OCI-LY7 (cell line): ENCODE measurements at regions not wholly inside any gene's neighbourhood (a gene's known extent, or its start where the extent isn't known, plus 50 kb on each side); places are given as distances from the start of the nearest gene placed in this dataset.
"Not testable (repeated sequence)": the region's sequence is repeated elsewhere in the genome, so short reads cannot be mapped to it uniquely, and the experiment has no call there.

ENCODE experiments used
- BruUV-seq: library from RNA; stranded (reverse); fragments of 400-500 nt; replicated peaks from 2 replicates; lab custom pipeline; 2021; lab: Mats Ljungman, UMichigan
- CTCF ChIA-PET: fragments of 300-600 bp; sonication (Branson Sonifier 250); formaldehyde crosslinking; loops from one replicate; lab custom pipeline; 2022; ENCODE audit warnings: antibody characterized with exemption; ENCODE audit not compliant: unreplicated experiment; lab: Charles Lee
- POLR2A ChIA-PET: fragments of 300-600 bp; sonication (Branson Sonifier 250); formaldehyde crosslinking; loops from one replicate; lab custom pipeline; 2022; ENCODE audit warnings: antibody characterized with exemption; lab: Charles Lee
- DNase-seq: peaks from one replicate; pipeline ENCODE4 v3.0.0-alpha.2; 2015; ENCODE audit warnings: low spot score
- H2AFZ ChIP-seq: fragments of 200-600 bp; sonication (generic), shearing (Covaris generic); 2 replicates; pipeline ENCODE4 v1.6.1; 2014; ENCODE audit warnings: mild to moderate bottlenecking, antibody characterized with exemption, low read length, moderate library complexity
- H3K27ac ChIP-seq: fragments of 200-600 bp; sonication (generic); 2 replicates; pipeline ENCODE4 v1.5.1; 2014; ENCODE audit warnings: mixed run types, low read depth, mild to moderate bottlenecking, moderate library complexity, low read length, inconsistent platforms; ENCODE audit not compliant: poor library complexity, severe bottlenecking
- H3K36me3 ChIP-seq: fragments of 200-600 bp; sonication (generic); 2 replicates; pipeline ENCODE4 v1.6.1; 2014; ENCODE audit warnings: mild to moderate bottlenecking, antibody characterized with exemption, low read length, moderate library complexity, mixed read lengths; ENCODE audit not compliant: insufficient read depth
- H3K4me1 ChIP-seq: fragments of 200-600 bp; sonication (generic); 2 replicates; pipeline ENCODE4 v1.5.1; 2014; ENCODE audit warnings: mild to moderate bottlenecking, low read length; ENCODE audit not compliant: insufficient read depth, poor library complexity, severe bottlenecking
- H3K4me2 ChIP-seq: fragments of 200-600 bp; sonication (generic); 2 replicates; pipeline ENCODE4 v1.6.1; 2014; ENCODE audit warnings: mild to moderate bottlenecking, low read length
- H3K4me3 ChIP-seq: fragments of 200-600 bp; sonication (generic); 2 replicates; pipeline ENCODE4 v1.5.1; 2014; ENCODE audit warnings: mild to moderate bottlenecking, low read depth, low read length; ENCODE audit not compliant: poor library complexity, severe bottlenecking
- H3K79me2 ChIP-seq: fragments of 200-600 bp; sonication (generic); 2 replicates; pipeline ENCODE4 v1.6.1; 2016; ENCODE audit warnings: low read depth, mild to moderate bottlenecking, low read length, moderate library complexity, mixed read lengths; ENCODE audit not compliant: insufficient read depth
- H3K9me2 ChIP-seq: fragments of 200-600 bp; sonication (generic); 2 replicates; pipeline ENCODE4 v1.6.1; 2016; ENCODE audit warnings: mild to moderate bottlenecking, low read length, mixed read lengths; ENCODE audit not compliant: insufficient read depth
- H3K9me3 ChIP-seq: fragments of 200-600 bp; sonication (generic); 2 replicates; pipeline ENCODE4 v1.6.1; 2014; ENCODE audit warnings: mild to moderate bottlenecking, mixed run types, low read length, mixed read lengths
- H4K20me1 ChIP-seq: fragments of 200-600 bp; sonication (generic); 2 replicates; pipeline ENCODE4 v1.6.1; 2014; ENCODE audit warnings: mild to moderate bottlenecking, antibody characterized with exemption, low read length, moderate library complexity, mixed read lengths; ENCODE audit not compliant: insufficient read depth
- CTCF ChIP-seq: fragments of 200-600 bp; sonication (generic); conservative IDR thresholded peaks from 2 replicates; pipeline ENCODE4 v1.5.1; 2014; ENCODE audit warnings: mild to moderate bottlenecking, antibody characterized with exemption, low read length, moderate library complexity, mixed read lengths
- EZH2phosphoT487 ChIP-seq: fragments of 200-600 bp; sonication (generic); IDR thresholded peaks from 2 replicates; pipeline ENCODE4 v1.6.1; 2018; ENCODE audit warnings: low read depth, borderline replicate concordance, mild to moderate bottlenecking, mixed run types, antibody characterized with exemption, low read length, moderate library complexity, mixed read lengths
- intact Hi-C: fragments of 100-400 bp; cut with micrococcal nuclease; formaldehyde crosslinking; loops from one replicate; pipeline ENCODE4 v1.10.0; 2022; ENCODE audit not compliant: unreplicated experiment

- no peaks in the 10 kb centered on the region for H3K36me3 ChIP-seq
- H3K9me3 ChIP-seq, result no peaks in the 10 kb centered on the region
- H3K9me2 ChIP-seq, result no peaks in the 10 kb centered on the region
- TF ChIP-seq EZH2phosphoT487 (no peak), CTCF (no peak)
- H3K79me2 ChIP-seq, result no peaks in the 10 kb centered on the region
- H3K27ac ChIP-seq, result no peak overlapping the region
- no peak overlapping the region for H3K4me2 ChIP-seq
- no peaks in the 10 kb centered on the region for H4K20me1 ChIP-seq
- no peak for DNase-seq
- CTCF ChIA-PET, result no interaction called here
- no peak overlapping the region for H2AFZ ChIP-seq
- no TSS peak for BruUV-seq
- H3K4me3 ChIP-seq, result no peak overlapping the region
- POLR2A ChIA-PET, result interaction anchor here (0.6 kb wide), 1 partner anchor 607 kb away, joined by 3 read pairs; no protein-coding TSS in a partner anchor
- intact Hi-C loops, result no loop called here
- no peaks in the 10 kb centered on the region for H3K4me1 ChIP-seq
Observed at GRCh38 chr6:134750669-134751068, 199.2 kb downstream of the ALDH8A1 start.

- CTCF ChIA-PET, result no interaction called here
- TF ChIP-seq EZH2phosphoT487 (no peak), CTCF (no peak)
- intact Hi-C loops, result no loop called here
- Histone ChIP-seq H3K4me1 (no peaks in the 10 kb centered on the region), H4K20me1 (no peaks in the 10 kb centered on the region), H3K27ac (no peak overlapping the region), H3K36me3 (no peaks in the 10 kb centered on the region), H3K4me3 (no peak overlapping the region), H3K79me2 (no peaks in the 10 kb centered on the region), H3K9me3 (no peaks in the 10 kb centered on the region), H2AFZ (no peak overlapping the region), H3K9me2 (no peaks in the 10 kb centered on the region), H3K4me2 (no peak overlapping the region)
- POLR2A ChIA-PET, result no interaction called here
- no TSS peak for BruUV-seq
- no peak for DNase-seq
Observed at GRCh38 chr6:134748484-134748883, 201.4 kb downstream of the ALDH8A1 start.

GRCh38 chr6:134747197-134747596 is 202.7 kb downstream of the ALDH8A1 start:
- BruUV-seq, H3K36me3 ChIP-seq, H3K9me2 ChIP-seq, CTCF ChIA-PET, H3K9me3 ChIP-seq, H4K20me1 ChIP-seq, H3K79me2 ChIP-seq, H3K4me2 ChIP-seq, intact Hi-C loops, H3K4me1 ChIP-seq, H2AFZ ChIP-seq, H3K27ac ChIP-seq, DNase-seq, H3K4me3 ChIP-seq: not testable (repeated sequence)
- POLR2A ChIA-PET, result interaction anchor here (0.8 to 1.1 kb wide), 2 partner anchors 22 to 581 kb away, joined by 3 to 4 read pairs; no protein-coding TSS in a partner anchor
